Thoracic aorta (tissue), 2 donors: ENCODE measurements at regions not wholly inside any gene's neighbourhood (a gene's known extent, or its start where the extent isn't known, plus 50 kb on each side); places are given as distances from the start of the nearest gene placed in this dataset.
"Not testable (repeated sequence)": the region's sequence is repeated elsewhere in the genome, so short reads cannot be mapped to it uniquely, and the experiment has no call there.

Experiments
- ATAC-seq: fragments of 150-250 bp; one replicate; pipeline ENCODE4 v1.8.0; 2017; ENCODE audit warnings: low read depth; ENCODE audit not compliant: insufficient number of reproducible peaks, low FRiP score
- DNase-seq: peaks from one replicate; pipeline ENCODE4 v3.0.0-alpha.2; 2020; ENCODE audit warnings: low spot score
- H3K27ac ChIP-seq, 2 donors: fragments of 200-600 bp; sonication (generic); 1 replicate in 1 of 2; 2 replicates in 1 of 2; pipeline ENCODE4 v1.5.1; 2016; ENCODE audit warnings: mild to moderate bottlenecking in 2 of 2, moderate library complexity in 2 of 2
- H3K27me3 ChIP-seq: fragments of 200-600 bp; sonication (generic); replicated peaks from 2 replicates; pipeline ENCODE4 v1.6.0; 2016; ENCODE audit warnings: mild to moderate bottlenecking; ENCODE audit not compliant: insufficient read depth
- H3K36me3 ChIP-seq: fragments of 200-600 bp; sonication (generic); one replicate; pipeline ENCODE4 v1.5.1; 2016
- H3K4me1 ChIP-seq, 2 donors: fragments of 200-600 bp; sonication (generic); 1 replicate in 1 of 2; 2 replicates in 1 of 2; pipeline versions ENCODE4 v1.5.1 to v1.6.0; 2016; ENCODE audit warnings: low read depth in 2 of 2, mild to moderate bottlenecking in 1 of 2; ENCODE audit not compliant: control insufficient read depth in 1 of 2
- H3K4me3 ChIP-seq: fragments of 200-600 bp; sonication (generic); 2 replicates; pipeline ENCODE4 v1.5.1; 2016; ENCODE audit warnings: mild to moderate bottlenecking
- H3K9me3 ChIP-seq: fragments of 200-600 bp; sonication (generic); 2 replicates; pipeline ENCODE4 v1.5.1; 2016
- TF ChIP-seq, protein P1 (sequence below): fragments of 200-600 bp; sonication (generic); IDR thresholded peaks from one replicate; pipeline ENCODE4 v1.5.1; 2019; ENCODE audit warnings: antibody characterized with exemption

DNA sequence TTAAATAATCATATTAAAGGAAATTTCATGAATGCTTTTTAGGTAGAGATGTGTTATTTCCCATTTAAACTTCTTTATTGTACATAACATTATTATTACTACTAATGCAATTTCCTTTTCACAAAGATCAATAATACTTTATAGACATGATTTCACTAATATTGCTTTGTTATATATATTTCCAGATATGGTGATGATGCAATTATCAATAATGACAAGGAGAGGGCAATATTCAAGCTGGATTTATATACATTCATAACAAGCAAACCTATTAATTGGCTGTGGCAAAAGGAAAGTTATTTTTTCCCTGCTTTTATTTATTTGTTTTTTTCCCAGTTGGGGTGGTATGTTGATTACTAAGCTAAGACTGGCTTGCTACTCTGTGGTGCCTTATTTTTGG lies 113.5 kb downstream of the RAP2B start:
- no peaks in the 10 kb centered on the region for H3K36me3 ChIP-seq
- no peaks in the 10 kb centered on the region for H3K27me3 ChIP-seq
- no peak overlapping the region for H3K27ac ChIP-seq
- H3K4me1 ChIP-seq = no peaks in the 10 kb centered on the region
- TF ChIP-seq, protein P1, sequence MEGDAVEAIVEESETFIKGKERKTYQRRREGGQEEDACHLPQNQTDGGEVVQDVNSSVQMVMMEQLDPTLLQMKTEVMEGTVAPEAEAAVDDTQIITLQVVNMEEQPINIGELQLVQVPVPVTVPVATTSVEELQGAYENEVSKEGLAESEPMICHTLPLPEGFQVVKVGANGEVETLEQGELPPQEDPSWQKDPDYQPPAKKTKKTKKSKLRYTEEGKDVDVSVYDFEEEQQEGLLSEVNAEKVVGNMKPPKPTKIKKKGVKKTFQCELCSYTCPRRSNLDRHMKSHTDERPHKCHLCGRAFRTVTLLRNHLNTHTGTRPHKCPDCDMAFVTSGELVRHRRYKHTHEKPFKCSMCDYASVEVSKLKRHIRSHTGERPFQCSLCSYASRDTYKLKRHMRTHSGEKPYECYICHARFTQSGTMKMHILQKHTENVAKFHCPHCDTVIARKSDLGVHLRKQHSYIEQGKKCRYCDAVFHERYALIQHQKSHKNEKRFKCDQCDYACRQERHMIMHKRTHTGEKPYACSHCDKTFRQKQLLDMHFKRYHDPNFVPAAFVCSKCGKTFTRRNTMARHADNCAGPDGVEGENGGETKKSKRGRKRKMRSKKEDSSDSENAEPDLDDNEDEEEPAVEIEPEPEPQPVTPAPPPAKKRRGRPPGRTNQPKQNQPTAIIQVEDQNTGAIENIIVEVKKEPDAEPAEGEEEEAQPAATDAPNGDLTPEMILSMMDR = no peak
- H3K9me3 ChIP-seq = no peaks in the 10 kb centered on the region
- ATAC-seq = no peak
- H3K4me3 ChIP-seq = no peak overlapping the region
- no peak for DNase-seq

DNA sequence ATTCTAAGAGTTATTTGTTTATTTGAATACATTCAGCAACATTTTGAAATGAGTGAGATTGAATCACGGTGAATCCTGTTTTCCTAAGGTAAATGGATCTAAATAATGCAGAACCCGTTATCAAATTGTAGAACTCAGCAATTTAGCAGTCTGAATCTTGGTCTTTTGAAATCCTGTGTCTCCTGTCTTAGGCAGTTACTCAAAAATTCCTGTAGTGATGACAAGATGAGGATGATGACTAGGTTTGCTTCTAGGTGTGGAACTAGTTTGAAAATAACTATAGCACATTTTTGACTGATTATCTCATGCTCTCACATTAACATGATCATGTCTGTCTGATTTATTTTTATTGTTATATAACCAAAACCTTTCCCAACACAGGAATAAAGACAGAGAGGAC lies 115.0 kb downstream of the RAP2B start:
- Histone ChIP-seq H3K27me3 (no peaks in the 10 kb centered on the region), H3K36me3 (no peaks in the 10 kb centered on the region), H3K27ac (no peak overlapping the region), H3K4me3 (no peak overlapping the region), H3K9me3 (no peaks in the 10 kb centered on the region), H3K4me1 (no peaks in the 10 kb centered on the region)
- TF ChIP-seq, protein P1 = no peak
- DNase-seq = no peak
- ATAC-seq = no peak

DNA sequence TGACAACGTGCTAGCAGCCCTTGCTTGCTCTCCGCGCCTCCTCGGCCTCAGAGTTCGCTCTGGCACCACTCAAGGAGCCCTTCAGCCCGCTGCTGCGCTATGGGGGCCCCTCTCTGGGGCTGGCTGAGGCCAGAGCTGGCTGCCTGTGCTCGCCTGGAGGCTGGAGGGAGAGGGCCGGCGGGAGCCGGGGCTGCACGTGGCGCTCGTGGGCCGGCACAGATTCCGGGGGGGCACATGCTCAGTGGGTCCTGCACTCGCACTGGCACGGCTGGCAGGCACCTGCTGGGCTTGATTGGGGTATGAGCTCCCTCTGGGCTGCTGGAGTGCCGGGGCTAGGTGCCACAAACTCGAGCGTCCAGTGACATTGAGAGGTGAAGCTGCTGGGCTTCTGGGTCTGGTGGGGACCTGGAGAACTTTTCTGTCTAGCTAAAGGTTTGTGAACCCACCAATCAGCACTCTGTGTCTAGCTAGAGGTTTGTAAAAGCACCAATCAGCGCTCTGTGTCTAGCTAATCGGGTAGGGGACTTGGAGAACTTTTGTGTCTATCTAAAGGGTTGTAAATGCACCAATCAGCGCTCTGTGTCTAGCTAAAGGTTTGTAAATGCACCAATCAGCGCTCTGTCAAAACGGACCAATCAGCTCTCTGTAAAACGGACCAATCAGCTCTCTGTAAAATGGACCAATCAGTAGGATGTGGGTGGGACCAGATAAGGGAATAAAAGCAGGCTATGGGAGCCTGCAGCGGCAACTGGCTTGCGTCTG lies 119.4 kb downstream of the RAP2B start:
- H3K4me3 ChIP-seq, H3K9me3 ChIP-seq, H3K27ac ChIP-seq, DNase-seq, H3K27me3 ChIP-seq, ATAC-seq, H3K36me3 ChIP-seq: not testable (repeated sequence)
- H3K4me1 ChIP-seq = peaks cover 3 to 17% of the 10 kb centered on the region in 2 donors

DNA sequence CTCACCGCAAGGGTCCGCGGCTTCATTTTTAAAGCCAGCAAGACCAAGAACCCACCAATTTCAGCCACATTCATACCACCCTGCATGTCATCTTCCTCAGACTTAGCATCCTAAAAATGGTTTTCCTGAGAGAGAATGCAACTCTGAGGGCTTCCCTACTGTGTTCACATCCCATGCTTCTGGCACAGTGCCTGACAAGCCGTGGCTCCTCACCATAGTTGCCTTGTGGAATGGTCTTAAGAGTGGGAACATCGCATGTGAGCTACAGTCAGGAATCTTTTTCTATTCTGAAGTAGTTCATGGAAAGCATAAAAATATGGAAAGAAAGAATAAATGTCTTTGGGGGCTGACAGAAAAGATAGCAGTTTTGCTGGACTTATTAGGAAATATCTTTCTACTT lies 120.3 kb downstream of the RAP2B start:
- H3K27ac ChIP-seq = no peak overlapping the region
- no peak overlapping the region for H3K4me3 ChIP-seq
- TF ChIP-seq, protein P1 = no peak
- no peaks in the 10 kb centered on the region for H3K9me3 ChIP-seq
- DNase-seq (no peak), ATAC-seq (no peak)
- H3K36me3 ChIP-seq = no peaks in the 10 kb centered on the region
- H3K27me3 ChIP-seq = no peaks in the 10 kb centered on the region
- peaks cover 3 to 17% of the 10 kb centered on the region in 2 donors for H3K4me1 ChIP-seq

DNA sequence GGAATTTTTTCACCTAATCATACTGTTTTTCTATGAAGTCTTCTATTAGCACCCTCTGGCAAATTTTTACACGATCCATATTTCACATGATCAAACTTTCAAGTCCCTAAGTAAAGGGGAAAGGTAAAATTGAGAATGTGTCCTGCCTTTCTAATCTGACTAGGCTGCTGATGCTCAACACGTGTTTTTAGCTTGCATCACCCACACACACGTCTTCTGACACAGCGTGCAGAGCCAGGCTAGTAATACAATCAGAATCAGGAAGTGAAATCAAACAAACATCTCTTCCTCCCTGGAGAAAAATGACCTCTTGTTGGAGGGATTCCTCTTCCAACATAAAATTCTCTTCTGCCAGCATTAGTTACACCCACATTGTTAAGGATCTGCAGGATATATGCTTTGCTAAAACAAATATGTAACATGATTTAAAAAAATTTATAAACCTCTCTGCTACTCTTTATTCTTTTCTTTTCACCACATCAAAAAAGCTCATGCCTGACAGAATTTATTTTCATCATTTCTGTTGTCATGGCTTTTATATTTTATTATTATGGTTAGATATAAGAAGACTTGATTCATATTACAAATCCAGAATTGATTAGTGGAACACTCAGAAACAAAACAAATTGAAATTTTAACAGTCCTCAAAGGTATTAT lies 122.4 kb downstream of the RAP2B start:
- H3K4me3 ChIP-seq = peak overlapping the region; percentile 30
- no peaks in the 10 kb centered on the region for H3K9me3 ChIP-seq
- peak; percentile 71 for ATAC-seq
- peak; percentile 32 for DNase-seq
- no peaks in the 10 kb centered on the region for H3K27me3 ChIP-seq
- no peaks in the 10 kb centered on the region for H3K36me3 ChIP-seq
- peaks cover 3 to 17% of the 10 kb centered on the region in 2 donors for H3K4me1 ChIP-seq
- no peak overlapping the region for H3K27ac ChIP-seq
- TF ChIP-seq, protein P1 = no peak
